PC-9 (cell line): ENCODE measurements at regions not wholly inside any gene's neighbourhood (a gene's known extent, or its start where the extent isn't known, plus 50 kb on each side); places are given as distances from the start of the nearest gene placed in this dataset.

ENCODE experiments used
- BruUV-seq: library from RNA; stranded (reverse); fragments of 400-500 nt; replicated peaks from 2 replicates; lab custom pipeline; 2021; lab: Mats Ljungman, UMichigan
- CTCF ChIA-PET: fragments of 300-600 bp; sonication (Branson Sonifier 250); formaldehyde crosslinking; loops from one replicate; lab custom pipeline; 2022; ENCODE audit warnings: antibody characterized with exemption; lab: Charles Lee
- POLR2A ChIA-PET: fragments of 300-600 bp; sonication (Branson Sonifier 250); formaldehyde crosslinking; loops from one replicate; lab custom pipeline; 2022; ENCODE audit warnings: antibody characterized with exemption; ENCODE audit not compliant: unreplicated experiment; lab: Charles Lee
- DNase-seq, 2 experiments: peaks; one replicate each; pipeline versions ENCODE4 v3.0.0 to v3.0.0-alpha.2; 2015 to 2022; ENCODE audit warnings: mixed read lengths in 1 of 2
- H2AFZ ChIP-seq: fragments of 200-600 bp; sonication (generic); 2 replicates; pipeline ENCODE4 v1.8.1; 2017; ENCODE audit warnings: antibody characterized with exemption
- H3F3A ChIP-seq: fragments of 200-600 bp; sonication (generic); 2 replicates; pipeline ENCODE4 v1.8.1; 2017; ENCODE audit warnings: antibody characterized with exemption, mild to moderate bottlenecking, low read depth; ENCODE audit not compliant: insufficient read depth
- H3K27ac ChIP-seq: fragments of 200-600 bp; sonication (generic); 2 replicates; pipeline ENCODE4 v1.6.1; 2016; ENCODE audit warnings: mixed run types
- H3K27me3 ChIP-seq: fragments of 200-600 bp; sonication (generic); 2 replicates; pipeline ENCODE4 v1.6.1; 2016; ENCODE audit warnings: low read depth, mixed run types; ENCODE audit not compliant: insufficient read depth
- H3K36me3 ChIP-seq: fragments of 200-600 bp; sonication (generic); 2 replicates; pipeline ENCODE4 v1.6.1; 2016; ENCODE audit warnings: low read depth, mixed run types
- H3K4me1 ChIP-seq: fragments of 200-600 bp; sonication (generic); replicated peaks from 2 replicates; pipeline ENCODE4 v1.6.1; 2016; ENCODE audit warnings: mixed run types; ENCODE audit not compliant: insufficient read depth
- H3K4me2 ChIP-seq: fragments of 200-600 bp; sonication (generic); 2 replicates; pipeline ENCODE4 v1.6.1; 2017; ENCODE audit warnings: mixed run types
- H3K4me3 ChIP-seq: fragments of 200-600 bp; sonication (generic); 2 replicates; pipeline ENCODE4 v1.6.1; 2016; ENCODE audit warnings: mixed run types
- H3K79me2 ChIP-seq: fragments of 200-600 bp; sonication (generic); 2 replicates; pipeline ENCODE4 v1.6.1; 2017; ENCODE audit warnings: low read depth, mixed run types
- H3K9me2 ChIP-seq: fragments of 200-600 bp; sonication (generic); 2 replicates; pipeline ENCODE4 v1.8.1; 2017; ENCODE audit warnings: mild to moderate bottlenecking; ENCODE audit not compliant: insufficient read depth
- H3K9me3 ChIP-seq: fragments of 200-600 bp; sonication (generic); 2 replicates; pipeline ENCODE4 v1.8.1; 2016; ENCODE audit warnings: low read depth; ENCODE audit not compliant: insufficient read depth
- H4K20me1 ChIP-seq: fragments of 200-600 bp; sonication (generic); 2 replicates; pipeline ENCODE4 v1.8.1; 2017; ENCODE audit not compliant: insufficient read depth
- EZH2 ChIP-seq: fragments of 200-600 bp; sonication (generic); IDR thresholded peaks from 2 replicates; pipeline ENCODE4 v1.8.0; 2017; ENCODE audit warnings: antibody characterized with exemption, low read depth
- intact Hi-C: fragments of 100-400 bp; cut with micrococcal nuclease; formaldehyde crosslinking; loops from one replicate; pipeline ENCODE4 v1.10.0; 2022; ENCODE audit not compliant: unreplicated experiment
- TF ChIP-seq, protein P1 (sequence below): fragments of 200-600 bp; sonication (generic); conservative IDR thresholded peaks from 2 replicates; pipeline ENCODE4 v1.6.1; 2017; ENCODE audit warnings: mixed run types, antibody characterized with exemption, mild to moderate bottlenecking, moderate library complexity

DNA sequence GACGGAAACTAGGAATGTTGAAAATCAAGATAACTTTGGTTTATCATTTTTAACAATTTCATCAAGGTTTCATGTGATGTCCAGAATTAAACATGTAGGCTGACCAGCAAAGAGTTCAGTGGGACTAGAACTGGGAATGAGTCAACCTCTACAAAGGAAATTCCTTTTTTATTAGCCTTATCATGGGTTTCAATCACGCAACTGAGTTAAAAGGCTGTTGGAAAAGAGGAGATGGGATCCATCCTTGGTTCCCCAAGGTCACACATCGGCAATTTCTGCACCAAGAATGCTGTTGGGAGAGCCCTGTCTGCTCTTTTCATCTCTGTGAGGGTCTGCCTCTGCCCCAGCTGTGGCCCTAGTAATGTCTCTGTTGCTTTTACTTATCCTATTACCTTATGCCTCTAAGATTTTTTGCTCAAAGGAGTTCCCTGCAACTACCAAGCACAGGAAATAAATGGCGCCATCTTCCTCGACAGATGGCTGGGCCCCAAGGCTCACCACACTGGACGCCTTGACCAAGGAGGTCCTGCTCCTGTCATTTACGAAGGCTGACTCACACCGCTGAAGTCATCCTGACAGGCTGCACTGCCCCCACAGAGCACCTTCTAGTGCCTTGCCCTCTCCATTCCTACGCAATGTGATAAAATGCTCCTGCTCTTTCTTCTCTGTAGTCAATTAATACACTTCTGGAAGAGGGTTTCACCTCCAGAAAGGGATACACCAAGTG, 367.4 kb downstream of the GXYLT1 start:
- no peaks in the 10 kb centered on the region for H3K79me2 ChIP-seq
- no peak for TF ChIP-seq EZH2
- no peak overlapping the region for H3K4me2 ChIP-seq
- no peaks in the 10 kb centered on the region for H3K36me3 ChIP-seq
- no peaks in the 10 kb centered on the region for H3K9me2 ChIP-seq
- POLR2A ChIA-PET = no interaction called here
- BruUV-seq = no TSS peak
- no peaks in the 10 kb centered on the region for H3K4me1 ChIP-seq
- intact Hi-C loops = no loop called here
- no peaks in the 10 kb centered on the region; the same call in 1 of the 2 replicates for H3K27me3 ChIP-seq
- CTCF ChIA-PET = no interaction called here
- H4K20me1 ChIP-seq = no peaks in the 10 kb centered on the region
- no peak overlapping the region for H3K4me3 ChIP-seq
- H3F3A ChIP-seq = no peaks in the 10 kb centered on the region
- DNase-seq = no peak
- H2AFZ ChIP-seq = no peak overlapping the region
- no peaks in the 10 kb centered on the region for H3K9me3 ChIP-seq
- no peak overlapping the region for H3K27ac ChIP-seq

DNA sequence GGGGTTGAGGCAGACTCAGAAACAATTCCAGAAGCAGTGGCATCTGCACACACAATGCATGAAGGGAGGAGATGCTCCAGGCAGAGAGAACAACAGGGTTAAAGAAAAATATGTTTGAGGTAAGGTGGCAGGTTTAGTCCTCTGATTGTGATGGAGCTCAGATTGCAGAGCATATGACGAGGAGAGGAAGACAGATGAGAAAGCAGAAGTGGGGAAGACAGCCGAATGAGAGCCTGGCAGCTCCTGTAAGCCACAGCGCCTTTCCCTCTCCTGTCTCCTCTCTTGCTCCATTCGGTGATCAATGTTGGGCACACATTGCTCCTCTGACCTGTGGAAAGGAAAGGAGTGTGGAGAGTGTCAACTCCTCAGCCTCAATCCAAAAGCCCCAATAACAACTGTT, 372.2 kb downstream of the GXYLT1 start:
- H3K4me2 ChIP-seq = no peak overlapping the region
- no TSS peak for BruUV-seq
- no peak overlapping the region for H3K4me3 ChIP-seq
- H3F3A ChIP-seq = no peaks in the 10 kb centered on the region
- no peaks in the 10 kb centered on the region for H4K20me1 ChIP-seq
- POLR2A ChIA-PET = no interaction called here
- intact Hi-C loops = no loop called here
- CTCF ChIA-PET = no interaction called here
- no peaks in the 10 kb centered on the region for H3K9me3 ChIP-seq
- no peak overlapping the region for H3K27ac ChIP-seq
- H3K9me2 ChIP-seq = no peaks in the 10 kb centered on the region
- H3K36me3 ChIP-seq = no peaks in the 10 kb centered on the region
- no peaks in the 10 kb centered on the region for H3K79me2 ChIP-seq
- DNase-seq = no peak
- no peak overlapping the region for H2AFZ ChIP-seq
- H3K4me1 ChIP-seq = no peaks in the 10 kb centered on the region
- H3K27me3 ChIP-seq = no peaks in the 10 kb centered on the region; the same call in 1 of the 2 replicates
- no peak for TF ChIP-seq EZH2
- TF ChIP-seq, protein P1, sequence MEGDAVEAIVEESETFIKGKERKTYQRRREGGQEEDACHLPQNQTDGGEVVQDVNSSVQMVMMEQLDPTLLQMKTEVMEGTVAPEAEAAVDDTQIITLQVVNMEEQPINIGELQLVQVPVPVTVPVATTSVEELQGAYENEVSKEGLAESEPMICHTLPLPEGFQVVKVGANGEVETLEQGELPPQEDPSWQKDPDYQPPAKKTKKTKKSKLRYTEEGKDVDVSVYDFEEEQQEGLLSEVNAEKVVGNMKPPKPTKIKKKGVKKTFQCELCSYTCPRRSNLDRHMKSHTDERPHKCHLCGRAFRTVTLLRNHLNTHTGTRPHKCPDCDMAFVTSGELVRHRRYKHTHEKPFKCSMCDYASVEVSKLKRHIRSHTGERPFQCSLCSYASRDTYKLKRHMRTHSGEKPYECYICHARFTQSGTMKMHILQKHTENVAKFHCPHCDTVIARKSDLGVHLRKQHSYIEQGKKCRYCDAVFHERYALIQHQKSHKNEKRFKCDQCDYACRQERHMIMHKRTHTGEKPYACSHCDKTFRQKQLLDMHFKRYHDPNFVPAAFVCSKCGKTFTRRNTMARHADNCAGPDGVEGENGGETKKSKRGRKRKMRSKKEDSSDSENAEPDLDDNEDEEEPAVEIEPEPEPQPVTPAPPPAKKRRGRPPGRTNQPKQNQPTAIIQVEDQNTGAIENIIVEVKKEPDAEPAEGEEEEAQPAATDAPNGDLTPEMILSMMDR = no peak

DNA sequence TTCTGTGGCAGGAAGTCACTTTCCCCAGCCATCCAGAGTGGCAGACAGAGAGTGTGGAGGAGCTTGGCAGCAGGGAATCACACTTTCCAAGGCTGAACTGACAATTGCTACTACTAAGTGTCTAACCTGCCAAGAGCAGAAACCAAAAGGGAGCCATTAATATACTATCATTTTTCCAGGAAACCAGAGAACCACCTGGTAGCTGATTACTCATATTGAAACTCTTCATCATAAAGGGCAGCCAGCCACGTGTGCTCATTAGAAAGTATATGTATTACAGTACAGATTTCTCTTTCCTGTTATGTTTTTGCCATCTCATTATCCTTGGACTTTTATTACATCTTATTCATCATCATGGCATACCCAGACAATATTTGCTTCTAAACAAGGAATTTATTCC, 374.9 kb downstream of the GXYLT1 start:
- ChIA-PET CTCF (no interaction called here), POLR2A (no interaction called here)
- Histone ChIP-seq H4K20me1 (no peaks in the 10 kb centered on the region), H3K4me3 (no peak overlapping the region), H3K4me1 (no peaks in the 10 kb centered on the region), H3K4me2 (no peak overlapping the region), H3K9me2 (no peaks in the 10 kb centered on the region), H3K36me3 (no peaks in the 10 kb centered on the region), H2AFZ (no peak overlapping the region), H3K9me3 (no peaks in the 10 kb centered on the region), H3K27ac (no peak overlapping the region), H3F3A (no peaks in the 10 kb centered on the region), H3K79me2 (no peaks in the 10 kb centered on the region), H3K27me3 (no peaks in the 10 kb centered on the region)
- no peak for DNase-seq
- intact Hi-C loops = no loop called here
- no TSS peak for BruUV-seq
- TF ChIP-seq EZH2 = no peak
- TF ChIP-seq, protein P1 = no peak

DNA sequence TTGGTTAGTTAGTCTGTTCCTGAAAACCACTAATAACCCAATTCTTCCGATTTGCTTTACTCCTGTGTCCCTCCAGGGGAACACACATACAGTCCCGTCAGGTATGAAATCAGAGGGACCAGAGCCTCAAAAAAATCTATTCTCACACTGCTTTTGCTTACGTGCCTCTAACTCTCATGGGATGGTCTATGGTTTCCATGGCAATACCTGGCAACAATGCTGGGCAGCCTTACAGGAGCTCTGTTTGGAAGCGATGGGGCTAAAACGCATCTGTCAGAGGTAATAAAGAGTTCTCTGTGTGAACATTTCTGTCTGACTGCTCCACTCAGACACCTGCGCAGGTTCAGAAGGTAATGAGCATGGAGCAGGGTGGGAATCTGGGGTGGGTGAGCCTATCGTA, 376.2 kb downstream of the GXYLT1 start:
- no peak overlapping the region for H2AFZ ChIP-seq
- no peaks in the 10 kb centered on the region for H3K27me3 ChIP-seq
- no TSS peak for BruUV-seq

More for the DNA sequence above, 376.2 kb downstream of the GXYLT1 start:
- Histone ChIP-seq H3K4me1 (no peaks in the 10 kb centered on the region), H3K9me2 (no peaks in the 10 kb centered on the region), H3K79me2 (no peaks in the 10 kb centered on the region), H3F3A (no peaks in the 10 kb centered on the region), H3K4me2 (no peak overlapping the region), H3K27ac (no peak overlapping the region), H3K4me3 (no peak overlapping the region), H3K9me3 (no peaks in the 10 kb centered on the region), H3K36me3 (no peaks in the 10 kb centered on the region), H4K20me1 (no peaks in the 10 kb centered on the region)
- CTCF ChIA-PET = no interaction called here
- POLR2A ChIA-PET = no interaction called here
- intact Hi-C loops = no loop called here
- DNase-seq = no peak
- no peak for TF ChIP-seq EZH2
- TF ChIP-seq, protein P1 = no peak
